Erythroblast (primary cell): ENCODE measurements at regions not wholly inside any gene's neighbourhood (a gene's known extent, or its start where the extent isn't known, plus 50 kb on each side); places are given as distances from the start of the nearest gene placed in this dataset.
"Not testable (repeated sequence)": the region's sequence is repeated elsewhere in the genome, so short reads cannot be mapped to it uniquely, and the experiment has no call there.

Experiments used
- DNase-seq, 2 experiments: peaks; one replicate each; lab custom pipeline; 2025; lab: John Stamatoyannopoulos, UW
- GATA1 ChIP-seq: IDR thresholded peaks from 2 replicates; pipeline ENCODE4 v1.6.1; 2011; ENCODE audit warnings: low read depth, mild to moderate bottlenecking, control low read depth, low read length, moderate library complexity
- POLR2A ChIP-seq: IDR thresholded peaks from 2 replicates; pipeline ENCODE4 v1.6.1; 2011; ENCODE audit warnings: mild to moderate bottlenecking, low read length

DNA sequence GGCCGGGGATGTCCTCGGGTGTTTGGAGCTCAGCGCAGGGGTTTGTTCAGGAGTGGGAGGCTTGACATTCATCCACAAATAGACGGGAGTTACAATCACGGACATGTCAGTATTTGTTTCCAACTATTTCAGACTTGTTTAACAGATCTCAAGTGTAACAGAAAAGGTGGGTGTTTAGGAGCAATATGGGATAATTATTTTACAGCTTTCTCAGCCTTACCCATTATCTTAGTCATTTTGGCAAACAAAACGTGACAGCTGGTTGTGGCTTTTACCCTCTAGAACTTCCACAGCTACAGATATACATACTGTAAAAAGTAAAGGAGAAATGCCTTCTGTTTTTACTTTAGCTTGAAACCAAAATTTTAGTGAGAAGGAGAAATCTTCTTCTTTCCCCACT, 178.7 kb upstream of the TMEM45B start:
- no peak for DNase-seq
- no peak for TF ChIP-seq POLR2A
- no peak for TF ChIP-seq GATA1

DNA sequence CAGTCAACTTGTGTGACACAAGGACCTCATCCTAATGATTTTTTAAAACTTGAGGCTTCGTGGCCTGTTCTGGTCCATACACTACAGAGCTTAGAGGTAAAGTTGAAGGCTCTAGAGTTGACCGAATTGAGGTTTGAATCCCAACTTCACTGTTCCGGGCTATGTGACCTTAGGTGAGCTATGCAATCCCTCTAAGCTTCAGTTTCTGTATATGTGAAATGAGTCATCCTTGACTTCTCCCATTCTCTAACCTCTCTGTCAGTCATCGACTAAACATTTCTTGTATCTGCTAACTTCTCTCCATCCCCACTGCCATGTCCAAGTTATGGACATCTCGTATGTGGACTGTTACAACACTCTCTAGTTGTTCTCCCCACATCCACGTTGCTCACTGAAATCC, 178.2 kb upstream of the TMEM45B start:
- no peak for TF ChIP-seq POLR2A
- TF ChIP-seq GATA1 = no peak

GRCh38 chr11:129637983-129638776, 177.5 kb upstream of the TMEM45B start:
- no peak for DNase-seq
- no peak for TF ChIP-seq GATA1
- no peak for TF ChIP-seq POLR2A

More for the DNA sequence above, 178.2 kb upstream of the TMEM45B start:
- no peak for DNase-seq

- no peak for DNase-seq
- TF ChIP-seq GATA1 (no peak), POLR2A (no peak)
Measured at GRCh38 chr11:129639300-129639699, 176.3 kb upstream of the TMEM45B start.

DNA sequence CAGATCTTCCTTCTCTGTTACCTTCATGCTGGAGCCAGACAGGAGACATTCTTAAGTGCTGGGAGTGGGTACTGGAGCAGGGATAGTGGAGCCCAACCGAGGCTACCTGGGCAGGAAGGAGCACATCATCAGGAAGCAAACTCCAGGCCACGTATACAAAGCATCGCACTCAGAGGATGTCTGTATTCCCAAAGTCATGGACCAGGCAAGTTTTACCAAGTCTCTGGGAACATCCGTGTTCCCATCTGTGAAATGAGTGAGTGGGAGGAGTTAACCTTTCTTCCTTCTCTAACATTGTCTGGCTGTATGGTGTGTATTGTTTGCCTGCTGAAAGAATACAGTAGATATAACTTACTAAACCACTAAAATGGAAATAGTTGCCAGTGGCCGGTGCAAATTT, 175.0 kb upstream of the TMEM45B start:
- no peak for TF ChIP-seq GATA1
- no peak for TF ChIP-seq POLR2A
- no peak for DNase-seq

DNA sequence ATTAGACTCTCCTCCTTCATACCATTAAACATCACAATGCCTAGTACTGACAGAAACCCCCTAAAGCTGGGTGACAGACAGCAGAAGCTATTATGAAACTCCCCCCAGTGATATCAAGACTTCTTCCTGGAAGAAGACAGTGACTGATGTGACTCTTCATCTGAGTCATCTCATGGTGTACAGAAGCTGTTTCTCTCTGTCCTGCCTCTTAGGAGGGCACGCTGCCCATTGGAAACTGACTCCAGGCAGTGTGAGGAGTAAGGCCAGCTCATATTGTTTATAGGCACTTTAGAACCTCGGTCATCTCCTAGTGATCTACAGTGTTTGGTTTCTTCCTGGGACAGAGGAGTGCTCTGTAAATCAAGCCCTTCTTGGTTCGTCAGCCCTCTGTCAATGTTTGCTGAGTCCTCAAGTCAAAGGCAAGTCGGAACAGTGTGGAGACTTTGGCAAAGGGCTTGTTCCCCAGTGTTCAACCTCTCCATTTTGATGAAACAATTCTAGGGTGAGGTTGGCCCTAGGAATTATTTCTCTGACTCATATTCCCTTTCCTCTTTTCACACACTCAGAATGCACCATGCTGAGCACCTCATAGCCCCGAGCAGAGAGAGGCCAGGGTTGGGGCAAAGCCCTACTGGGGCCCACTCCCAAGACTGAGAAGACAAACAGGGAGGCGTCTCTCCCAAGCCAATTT, 172.5 kb upstream of the TMEM45B start:
- DNase-seq = no peak
- no peak for TF ChIP-seq GATA1
- TF ChIP-seq POLR2A = no peak

- TF ChIP-seq POLR2A (no peak), GATA1 (no peak)
- DNase-seq = no peak
Measured at GRCh38 chr11:129644326-129644725, 171.3 kb upstream of the TMEM45B start.

GRCh38 chr11:129645943-129646342, 169.7 kb upstream of the TMEM45B start:
- TF ChIP-seq GATA1 = no peak
- TF ChIP-seq POLR2A = no peak
- DNase-seq = no peak

- not testable (repeated sequence) for DNase-seq
Measured at GRCh38 chr11:129650044-129650443, 165.6 kb upstream of the TMEM45B start.

DNA sequence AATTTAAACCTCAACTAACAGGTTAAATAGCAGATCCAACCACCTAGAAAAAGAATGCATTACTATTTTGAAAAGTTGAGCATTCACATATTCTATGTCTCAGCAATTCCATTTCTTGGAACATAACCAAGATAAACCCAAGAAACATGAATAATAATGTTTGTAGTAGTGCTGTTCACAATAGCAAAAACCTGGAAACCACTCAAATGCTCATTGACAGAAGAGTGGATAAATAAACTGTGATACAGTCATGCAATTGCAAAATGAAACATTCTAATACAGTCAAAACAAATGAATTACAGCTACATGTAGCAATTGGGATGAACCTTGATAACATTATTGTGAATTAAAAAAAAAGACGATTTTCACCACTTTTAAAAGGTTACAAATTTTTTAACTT, 162.8 kb upstream of the TMEM45B start:
- no peak for DNase-seq
- TF ChIP-seq GATA1 (no peak), POLR2A (no peak)

GRCh38 chr11:129655247-129655832, 160.3 kb upstream of the TMEM45B start:
- TF ChIP-seq GATA1 (no peak), POLR2A (no peak)
- DNase-seq = no peak

DNA sequence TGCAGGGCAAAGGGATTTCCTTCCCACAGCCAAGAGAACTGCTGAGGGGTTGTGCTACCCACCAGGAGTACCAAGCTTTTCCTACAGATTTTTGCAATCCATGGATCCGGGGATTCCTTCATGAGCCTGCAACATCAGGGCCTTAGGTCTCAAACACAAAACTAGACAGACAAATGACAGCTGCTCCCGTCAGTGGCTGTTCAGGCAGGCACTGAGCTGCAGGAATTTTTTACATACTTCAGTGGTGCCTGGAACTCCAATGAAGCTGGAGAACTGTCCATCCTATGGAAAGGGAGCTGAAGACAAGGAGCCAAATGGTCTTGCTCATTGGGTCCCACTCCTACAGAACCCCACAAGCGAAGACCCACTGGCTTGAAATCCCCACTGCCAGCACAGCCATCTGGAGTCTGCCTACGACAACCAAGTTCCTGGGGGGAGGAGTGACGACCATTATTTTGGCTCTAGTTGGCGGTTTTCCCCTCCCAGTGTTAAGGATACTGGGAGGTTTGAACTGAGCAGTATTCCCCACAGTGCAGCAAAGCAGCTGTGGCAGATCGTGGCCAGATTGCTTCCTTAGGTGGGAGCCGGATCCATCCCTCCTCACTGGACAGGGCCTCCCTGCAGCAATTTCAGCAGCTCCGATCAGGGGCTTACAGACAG, 157.7 kb upstream of the TMEM45B start:
- TF ChIP-seq POLR2A (no peak), GATA1 (no peak)
- no peak for DNase-seq

- DNase-seq = no peak
- no peak for TF ChIP-seq GATA1
- no peak for TF ChIP-seq POLR2A
Measured at GRCh38 chr11:129658526-129658867, 157.2 kb upstream of the TMEM45B start.

DNA sequence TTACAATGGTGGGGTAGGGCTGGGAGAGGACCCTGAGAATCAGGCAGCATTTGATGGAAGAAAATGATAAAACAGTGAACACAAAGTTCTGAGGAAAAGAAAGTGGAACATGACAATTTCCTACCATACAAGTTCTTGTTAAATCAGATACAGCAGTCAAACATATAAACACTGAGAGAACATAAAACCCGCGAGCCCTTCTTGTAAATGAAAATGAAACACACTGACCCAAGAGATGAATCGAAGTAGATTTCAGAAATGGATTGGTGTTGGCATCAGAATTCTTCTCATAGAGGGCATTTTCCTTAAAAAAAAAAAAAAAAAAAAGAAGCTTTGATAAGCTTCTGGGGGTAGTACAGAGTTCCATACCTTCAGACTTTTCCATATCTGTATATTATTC, 134.7 kb upstream of the TMEM45B start:
- no peak for DNase-seq

More for the DNA sequence above, 134.7 kb upstream of the TMEM45B start:
- TF ChIP-seq GATA1 (no peak), POLR2A (no peak)
